HG03095 (cell line): ENCODE measurements at regions not wholly inside any gene's neighbourhood (a gene's known extent, or its start where the extent isn't known, plus 50 kb on each side); places are given as distances from the start of the nearest gene placed in this dataset.

Experiments
- ATAC-seq: cut with Tn5 transposase; IDR thresholded peaks from one replicate; pipeline ENCODE4 v1.9.1; 2021; ENCODE audit warnings: moderate library complexity; ENCODE audit not compliant: unreplicated experiment

- ATAC-seq: no peak
Measured at GRCh38 chr12:41777064-41777790, 367.4 kb downstream of the GXYLT1 start.

GRCh38 chr12:41772478-41772877 lies 372.2 kb downstream of the GXYLT1 start:
- no peak for ATAC-seq

GRCh38 chr12:41769810-41770209 lies 374.9 kb downstream of the GXYLT1 start:
- peak; percentile 63 for ATAC-seq

- ATAC-seq: no peak
Measured at GRCh38 chr12:41768456-41768855, 376.2 kb downstream of the GXYLT1 start.

GRCh38 chr12:41762691-41763090 lies 382.0 kb downstream of the GXYLT1 start:
- no peak for ATAC-seq

- ATAC-seq: no peak
Measured at GRCh38 chr12:41745593-41745992, 399.1 kb downstream of the GXYLT1 start.

GRCh38 chr12:41743835-41744234 lies 400.8 kb downstream of the GXYLT1 start:
- ATAC-seq: no peak

GRCh38 chr12:41739066-41739465 lies 405.6 kb downstream of the GXYLT1 start:
- no peak for ATAC-seq

GRCh38 chr12:41737423-41737822 lies 407.3 kb downstream of the GXYLT1 start:
- no peak for ATAC-seq

GRCh38 chr12:41736436-41736835 lies 408.2 kb downstream of the GXYLT1 start:
- no peak for ATAC-seq

- no peak for ATAC-seq
Measured at GRCh38 chr12:41731691-41732090, 413.0 kb downstream of the GXYLT1 start.

- no peak for ATAC-seq
Measured at GRCh38 chr12:41731061-41731460, 413.6 kb downstream of the GXYLT1 start.

GRCh38 chr12:41724216-41724615 lies 420.5 kb downstream of the GXYLT1 start:
- ATAC-seq: no peak

GRCh38 chr12:41719214-41719613 lies 425.5 kb downstream of the GXYLT1 start:
- no peak for ATAC-seq

- no peak for ATAC-seq
Measured at GRCh38 chr12:41715256-41715655, 429.4 kb downstream of the GXYLT1 start.

GRCh38 chr12:41709463-41710285 lies 435.0 kb downstream of the GXYLT1 start:
- no peak for ATAC-seq

GRCh38 chr12:41709012-41709411 lies 435.7 kb downstream of the GXYLT1 start:
- no peak for ATAC-seq

GRCh38 chr12:41706376-41706775 lies 438.3 kb downstream of the GXYLT1 start:
- ATAC-seq: no peak

GRCh38 chr12:41701943-41702601 lies 442.6 kb downstream of the GXYLT1 start:
- no peak for ATAC-seq

- ATAC-seq: no peak
Measured at GRCh38 chr12:41700940-41701339, 443.7 kb downstream of the GXYLT1 start.

- no peak for ATAC-seq
Measured at GRCh38 chr12:41699658-41700057, 445.0 kb downstream of the GXYLT1 start.

GRCh38 chr12:41697161-41697560 lies 447.5 kb downstream of the GXYLT1 start:
- no peak for ATAC-seq
